ENCODE measurements at regions not wholly inside any gene's neighbourhood (a gene's known extent, or its start where the extent isn't known, plus 50 kb on each side); places are given as distances from the start of the nearest gene placed in this dataset.

DNA sequence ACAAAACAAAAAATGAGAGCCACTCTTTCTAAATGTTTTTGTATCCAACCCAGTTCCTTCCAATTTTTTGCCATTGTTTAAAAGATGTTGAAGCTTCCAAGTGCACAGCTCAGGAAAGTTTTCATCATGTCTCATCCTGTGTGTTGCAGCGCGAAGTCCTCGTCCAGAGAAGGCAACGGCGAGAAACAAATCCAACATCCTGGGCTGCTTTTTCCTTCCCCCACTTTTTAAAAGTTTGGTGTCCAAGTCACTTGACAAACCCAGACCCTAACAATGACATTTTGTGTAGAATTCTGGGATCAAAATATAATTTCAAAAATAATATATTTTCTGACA is 92.3 kb downstream of the ANKRD60 start:
- Histone ChIP-seq H3K27ac (no peak overlapping the region), H3K4me3 (no peak overlapping the region), H3K27me3 (peaks cover 0 to 56% (median 20%) of the 10 kb centered on the region in 3 donors), H3K9me3 (no peaks in the 10 kb centered on the region), H3K4me1 (peaks cover 0 to 12% (median 8%) of the 10 kb centered on the region in 4 donors), H3K36me3 (no peaks in the 10 kb centered on the region)
- 61 to 85% methylated on average over 5 of the region's 5 CpGs for WGBS, 2 donors
- intact Hi-C loops (cut with DNase I) = no loop called here
- TF ChIP-seq, protein P1, sequence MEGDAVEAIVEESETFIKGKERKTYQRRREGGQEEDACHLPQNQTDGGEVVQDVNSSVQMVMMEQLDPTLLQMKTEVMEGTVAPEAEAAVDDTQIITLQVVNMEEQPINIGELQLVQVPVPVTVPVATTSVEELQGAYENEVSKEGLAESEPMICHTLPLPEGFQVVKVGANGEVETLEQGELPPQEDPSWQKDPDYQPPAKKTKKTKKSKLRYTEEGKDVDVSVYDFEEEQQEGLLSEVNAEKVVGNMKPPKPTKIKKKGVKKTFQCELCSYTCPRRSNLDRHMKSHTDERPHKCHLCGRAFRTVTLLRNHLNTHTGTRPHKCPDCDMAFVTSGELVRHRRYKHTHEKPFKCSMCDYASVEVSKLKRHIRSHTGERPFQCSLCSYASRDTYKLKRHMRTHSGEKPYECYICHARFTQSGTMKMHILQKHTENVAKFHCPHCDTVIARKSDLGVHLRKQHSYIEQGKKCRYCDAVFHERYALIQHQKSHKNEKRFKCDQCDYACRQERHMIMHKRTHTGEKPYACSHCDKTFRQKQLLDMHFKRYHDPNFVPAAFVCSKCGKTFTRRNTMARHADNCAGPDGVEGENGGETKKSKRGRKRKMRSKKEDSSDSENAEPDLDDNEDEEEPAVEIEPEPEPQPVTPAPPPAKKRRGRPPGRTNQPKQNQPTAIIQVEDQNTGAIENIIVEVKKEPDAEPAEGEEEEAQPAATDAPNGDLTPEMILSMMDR (IDR thresholded peaks at IDR 0.05) = no peak
- TF ChIP-seq EP300 (IDR thresholded peaks at IDR 0.05) (no peak), POLR2A (IDR thresholded peaks at IDR 0.05) (no peak), POLR2AphosphoS5 (IDR thresholded peaks at IDR 0.05) (no peak)
- DNase-seq = peak; percentile 42

DNA sequence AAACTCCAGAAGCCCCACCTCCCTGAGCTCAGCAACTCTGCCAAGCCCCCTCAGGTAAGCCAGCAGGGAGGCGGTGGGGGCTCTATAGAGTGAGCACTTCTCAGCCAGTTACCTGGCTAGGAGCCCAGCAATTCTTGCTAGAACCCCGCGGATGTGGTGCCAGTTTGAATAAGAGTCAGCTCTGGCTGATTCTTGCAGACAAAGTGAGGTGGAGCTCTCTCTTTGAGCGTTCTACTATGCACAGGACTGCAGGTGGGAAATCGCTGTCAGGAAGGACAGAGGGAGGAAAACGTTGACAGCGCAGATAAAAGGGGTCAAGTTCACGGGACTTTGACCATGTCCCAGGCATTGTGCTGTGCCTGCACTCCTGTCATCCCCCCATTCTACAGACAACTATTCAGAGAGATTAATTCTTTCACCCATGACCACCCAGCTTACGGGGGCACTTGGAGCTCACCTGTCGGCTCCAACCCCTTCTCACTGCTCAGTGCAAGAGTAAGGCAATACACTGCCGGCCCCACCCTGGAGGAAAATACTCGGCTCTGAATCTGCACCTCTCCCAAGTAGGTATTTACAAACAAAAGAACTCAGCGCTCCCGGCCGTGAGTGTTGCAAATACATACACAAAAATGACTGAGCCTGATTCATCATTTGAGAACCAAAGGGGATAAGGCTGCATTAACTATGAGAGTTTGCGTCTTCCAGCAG is 92.9 kb downstream of the ANKRD60 start:
- H3K4me3 ChIP-seq = no peak overlapping the region
- no peak for TF ChIP-seq POLR2AphosphoS5 (IDR thresholded peaks at IDR 0.05)
- no peak for TF ChIP-seq EP300 (IDR thresholded peaks at IDR 0.05)
- no peak for TF ChIP-seq POLR2A (IDR thresholded peaks at IDR 0.05)
- TF ChIP-seq, protein P1 (IDR thresholded peaks at IDR 0.05) = no peak
- no peaks in the 10 kb centered on the region for H3K36me3 ChIP-seq
- 9 to 25% methylated on average over 16 of the region's 16 CpGs for WGBS, 2 donors
- H3K27ac ChIP-seq = no peak overlapping the region
- peak; percentile 50 for DNase-seq
- intact Hi-C loops (cut with DNase I) = no loop called here
- H3K27me3 ChIP-seq = peaks cover 0 to 54% (median 20%) of the 10 kb centered on the region in 3 donors
- peaks cover 0 to 17% (median 8%) of the 10 kb centered on the region in 4 donors for H3K4me1 ChIP-seq
- no peaks in the 10 kb centered on the region for H3K9me3 ChIP-seq

DNA sequence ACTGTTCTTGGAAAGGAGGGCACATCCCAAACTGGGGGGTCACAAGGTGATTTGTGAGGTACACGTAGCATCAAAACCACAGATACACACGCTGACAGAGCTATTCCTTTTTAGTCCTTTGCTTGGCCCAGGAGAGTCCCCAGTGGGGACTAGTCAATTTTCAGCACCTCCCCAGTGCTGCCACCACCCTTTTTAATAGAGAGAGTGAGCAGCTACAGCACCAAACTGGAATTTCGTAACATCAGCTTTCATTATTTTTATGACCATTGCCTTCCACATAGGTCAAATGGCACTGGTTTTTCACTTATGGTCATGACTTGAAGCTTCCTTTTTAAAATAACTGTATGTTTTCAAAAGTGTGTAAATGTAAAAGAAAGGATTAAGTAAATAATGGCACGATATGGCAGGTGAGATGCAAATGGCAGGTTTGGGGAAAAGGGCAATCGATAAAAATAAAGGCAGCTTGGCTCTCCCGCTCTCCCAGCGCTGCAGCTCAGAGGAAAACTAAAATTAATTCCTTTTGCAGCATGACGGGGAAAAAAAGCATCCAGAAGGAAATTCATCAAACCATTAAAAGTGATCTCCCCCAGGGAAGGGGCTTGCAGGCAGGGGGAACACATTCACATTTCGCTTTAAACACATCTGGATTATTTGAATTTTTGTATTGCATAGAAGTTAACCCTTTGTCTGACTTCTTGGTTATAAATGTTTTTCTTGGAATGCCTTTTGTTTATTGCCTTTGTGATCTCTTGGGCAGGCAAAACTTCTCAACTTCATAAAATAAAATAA is 95.2 kb downstream of the ANKRD60 start:
- intact Hi-C loops (cut with DNase I) = no loop called here
- Histone ChIP-seq H3K36me3 (no peaks in the 10 kb centered on the region), H3K27me3 (peaks cover 0 to 32% (median 12%) of the 10 kb centered on the region in 3 donors), H3K4me3 (no peak overlapping the region), H3K9me3 (no peaks in the 10 kb centered on the region), H3K27ac (peak overlapping the region in 1 of 4 donors; percentile 18), H3K4me1 (peaks cover 0 to 17% (median 8%) of the 10 kb centered on the region in 4 donors)
- TF ChIP-seq POLR2A (IDR thresholded peaks at IDR 0.05) (no peak), POLR2AphosphoS5 (IDR thresholded peaks at IDR 0.05) (no peak), EP300 (IDR thresholded peaks at IDR 0.05) (no peak)
- TF ChIP-seq, protein P1 (IDR thresholded peaks at IDR 0.05) = no peak
- no peak for DNase-seq
- 81 to 85% methylated on average over 9 of the region's 9 CpGs for WGBS, 2 donors

DNA sequence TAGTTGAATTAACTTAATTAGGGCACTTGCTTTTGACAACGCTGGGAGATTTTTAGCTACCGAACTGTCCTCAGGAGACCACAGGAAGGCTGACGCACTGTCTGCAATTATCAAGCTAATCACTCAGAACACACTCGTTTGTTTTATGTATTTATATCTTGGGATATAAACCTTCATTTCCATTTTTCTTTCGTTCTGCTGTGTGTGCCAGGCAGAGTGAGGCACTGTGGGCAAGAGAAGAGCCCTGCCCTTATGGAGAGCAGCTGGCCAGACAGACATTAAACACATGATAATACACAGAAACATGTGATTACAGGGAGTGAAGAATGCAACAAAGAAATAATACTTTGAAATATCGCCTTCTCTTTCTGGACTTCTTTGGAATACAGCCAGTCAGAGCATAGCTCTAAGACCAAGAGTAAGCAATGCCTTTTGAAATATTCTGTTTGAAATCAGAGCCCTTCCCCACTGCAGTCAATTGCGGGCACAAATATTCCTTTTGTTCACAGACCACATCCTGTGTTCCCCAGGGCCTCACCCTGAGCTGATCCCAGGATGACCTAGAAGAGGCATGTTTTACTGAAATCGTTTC is 96.8 kb downstream of the ANKRD60 start:
- 6 to 15% methylated on average over 8 of the region's 8 CpGs for WGBS, 2 donors
- Histone ChIP-seq H3K36me3 (no peaks in the 10 kb centered on the region), H3K27me3 (peaks cover 0 to 19% (median 6%) of the 10 kb centered on the region in 3 donors), H3K9me3 (no peaks in the 10 kb centered on the region), H3K4me1 (peaks cover 0 to 17% (median 8%) of the 10 kb centered on the region in 4 donors), H3K27ac (peak overlapping the region; percentile 32 to 58 (median 46)), H3K4me3 (no peak overlapping the region)
- intact Hi-C loops (cut with DNase I) = no loop called here
- peak; percentile 44 for DNase-seq
- no peak for TF ChIP-seq POLR2AphosphoS5 (IDR thresholded peaks at IDR 0.05)
- TF ChIP-seq POLR2A (IDR thresholded peaks at IDR 0.05) = no peak
- TF ChIP-seq, protein P1 (IDR thresholded peaks at IDR 0.05) = no peak
